Fibroblast of mammary gland (primary cell): ENCODE measurements at regions not wholly inside any gene's neighbourhood (a gene's known extent, or its start where the extent isn't known, plus 50 kb on each side); places are given as distances from the start of the nearest gene placed in this dataset.

Source experiments
- DNase-seq: peaks from one replicate; pipeline ENCODE4 v3.0.0-alpha.2; 2010; ENCODE audit warnings: low read depth
- H3K4me3 ChIP-seq: 2 replicates; pipeline ENCODE4 v1.5.1; 2011; ENCODE audit warnings: low read depth, mild to moderate bottlenecking, low read length, moderate library complexity; ENCODE audit not compliant: control insufficient read depth
- CTCF ChIP-seq: conservative IDR thresholded peaks from 2 replicates; pipeline ENCODE4 v1.5.1; 2011; ENCODE audit warnings: low read depth, low read length, inconsistent platforms; ENCODE audit not compliant: control insufficient read depth, insufficient read depth

GRCh38 chr14:29148221-29148620 is 381.6 kb downstream of the FOXG1 start:
- TF ChIP-seq CTCF, result no peak
- H3K4me3 ChIP-seq, result no peak overlapping the region
- DNase-seq, result no peak

GRCh38 chr14:29149798-29150197 is 383.2 kb downstream of the FOXG1 start:
- no peak for TF ChIP-seq CTCF
- no peak for DNase-seq
- H3K4me3 ChIP-seq, result no peak overlapping the region

GRCh38 chr14:29150659-29151058 is 384.1 kb downstream of the FOXG1 start:
- H3K4me3 ChIP-seq, result no peak overlapping the region
- no peak for DNase-seq
- no peak for TF ChIP-seq CTCF

- no peak overlapping the region for H3K4me3 ChIP-seq
- DNase-seq, result no peak
- no peak for TF ChIP-seq CTCF
Measured at GRCh38 chr14:29156096-29156495, 389.5 kb downstream of the FOXG1 start.

- DNase-seq, result no peak
- TF ChIP-seq CTCF, result no peak
- H3K4me3 ChIP-seq, result no peak overlapping the region
Measured at GRCh38 chr14:29161593-29161992, 395.0 kb downstream of the FOXG1 start.

GRCh38 chr14:29163109-29163508 is 396.5 kb downstream of the FOXG1 start:
- no peak for TF ChIP-seq CTCF
- no peak for DNase-seq
- H3K4me3 ChIP-seq, result no peak overlapping the region

GRCh38 chr14:29165431-29165830 is 398.8 kb downstream of the FOXG1 start:
- H3K4me3 ChIP-seq, result no peak overlapping the region
- no peak for DNase-seq
- TF ChIP-seq CTCF, result no peak
